ENCODE measurements at regions not wholly inside any gene's neighbourhood (a gene's known extent, or its start where the extent isn't known, plus 50 kb on each side); places are given as distances from the start of the nearest gene placed in this dataset.

- no peak overlapping the region for H3K9ac ChIP-seq (ENCODE audit: insufficient read depth in 1 of 2, low read depth in 2 of 2, low read length in 2 of 2)
- H3K27ac ChIP-seq (ENCODE audit: extremely low read depth, low read depth, low read length) = no peak overlapping the region
- ATAC-seq = no peak
- intact Hi-C loops (cut with micrococcal nuclease) (no loop called here), in situ Hi-C loops (cut with MboI) (no loop called here)
- FAIRE-seq = no peak
- no peaks in the 10 kb centered on the region for H3K36me3 ChIP-seq (ENCODE audit: control insufficient read depth, insufficient read depth, low read length)
- no peak overlapping the region for H2AFZ ChIP-seq (ENCODE audit: low read depth, low read length)
- TF ChIP-seq MTF1 (CRISPR knock-in tag; IDR thresholded peaks at IDR 0.05; ENCODE audit: borderline replicate concordance) = no peak
- ChIA-PET POLR2A (no interaction called here), CTCF (ENCODE audit: low intra/inter-chr PET ratio) (no interaction called here)
- H3K4me3 ChIP-seq = no peak overlapping the region
- no peaks in the 10 kb centered on the region for H4K20me1 ChIP-seq (replicated peaks; ENCODE audit: control insufficient read depth, insufficient read depth, low read length)
- H3K79me2 ChIP-seq (ENCODE audit: control insufficient read depth, insufficient read depth, low read length) = no peaks in the 10 kb centered on the region
- WGBS (ENCODE audit: insufficient coverage, low coverage, missing lambda C conversion rate) = 0% methylated on average over 4 of the region's 4 CpGs
- DNase-seq (ENCODE audit: extremely low read depth in 1 of 4, low spot score in 3 of 4) = no peak
- no peaks in the 10 kb centered on the region for H3K4me1 ChIP-seq (replicated peaks in 1 of 2; ENCODE audit: control insufficient read depth in 2 of 2, insufficient read depth in 2 of 2, low read length in 2 of 2)
- H3K27me3 ChIP-seq (ENCODE audit: control insufficient read depth in 2 of 2, insufficient read depth in 2 of 2, low read length in 2 of 2) = no peaks in the 10 kb centered on the region
- H3K9me1 ChIP-seq (ENCODE audit: control insufficient read depth, insufficient read depth, low read length) = no peaks in the 10 kb centered on the region
- H3K4me2 ChIP-seq (ENCODE audit: insufficient read depth, low read length) = no peak overlapping the region
- no TSS peak for BruUV-seq (replicated peaks)
- H3K9me3 ChIP-seq (replicated peaks; ENCODE audit: control insufficient read depth, insufficient read depth, low read depth, low read length) = no peaks in the 10 kb centered on the region
Observed at GRCh38 chr1:75035536-75035935, 98.7 kb upstream of the LHX8 start.

DNA sequence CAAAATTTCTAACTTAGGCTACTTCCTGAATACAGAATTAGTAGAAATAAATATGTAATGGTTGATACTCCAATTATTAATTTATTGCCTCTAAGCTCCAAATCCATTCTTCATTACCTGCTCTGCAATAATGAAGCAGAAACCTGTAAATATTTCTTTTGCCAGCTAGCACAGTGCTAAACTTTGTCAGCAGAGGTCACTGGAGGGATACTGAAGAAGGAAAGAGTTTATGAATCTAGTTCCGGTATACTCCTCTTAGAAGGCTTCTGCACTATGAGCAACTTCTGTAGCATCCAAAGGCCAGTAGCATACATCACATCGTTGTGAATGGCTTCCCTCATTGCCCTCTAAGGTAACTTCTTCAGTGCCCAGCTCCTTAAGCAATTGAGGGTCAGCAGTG lies 81.0 kb upstream of the LHX8 start:
- Histone ChIP-seq H3K4me3 (no peak overlapping the region), H3K9ac (ENCODE audit: insufficient read depth in 1 of 2, low read depth in 2 of 2, low read length in 2 of 2) (no peak overlapping the region), H3K27me3 (ENCODE audit: control insufficient read depth in 2 of 2, insufficient read depth in 2 of 2, low read length in 2 of 2) (no peaks in the 10 kb centered on the region), H3K36me3 (ENCODE audit: control insufficient read depth, insufficient read depth, low read length) (no peaks in the 10 kb centered on the region), H3K4me1 (replicated peaks in 1 of 2; ENCODE audit: control insufficient read depth in 2 of 2, insufficient read depth in 2 of 2, low read length in 2 of 2) (no peaks in the 10 kb centered on the region), H3K4me2 (ENCODE audit: insufficient read depth, low read length) (no peak overlapping the region), H3K9me1 (ENCODE audit: control insufficient read depth, insufficient read depth, low read length) (no peaks in the 10 kb centered on the region), H3K9me3 (replicated peaks; ENCODE audit: control insufficient read depth, insufficient read depth, low read depth, low read length) (no peaks in the 10 kb centered on the region), H4K20me1 (replicated peaks; ENCODE audit: control insufficient read depth, insufficient read depth, low read length) (no peaks in the 10 kb centered on the region), H2AFZ (ENCODE audit: low read depth, low read length) (no peak overlapping the region), H3K27ac (ENCODE audit: extremely low read depth, low read depth, low read length) (no peak overlapping the region), H3K79me2 (ENCODE audit: control insufficient read depth, insufficient read depth, low read length) (no peaks in the 10 kb centered on the region)
- WGBS (ENCODE audit: insufficient coverage, low coverage, missing lambda C conversion rate) = 0% methylated on average over 2 of the region's 2 CpGs
- FAIRE-seq (no peak), ATAC-seq (no peak), DNase-seq (ENCODE audit: extremely low read depth in 1 of 4, low spot score in 3 of 4) (no peak)
- TF ChIP-seq ZC3H4 (CRISPR knock-in tag; IDR thresholded peaks at IDR 0.05; ENCODE audit: borderline replicate concordance) (no peak), NR0B1 (IDR thresholded peaks at IDR 0.05; ENCODE audit: partially characterized antibody) (no peak), NFE2L1 (tag; IDR thresholded peaks at IDR 0.05; ENCODE audit: borderline replicate concordance, low read depth) (no peak), RAD21 (CRISPR knock-in tag; conservative IDR thresholded peaks at IDR 0.05 in 1 of 2, IDR thresholded peaks at IDR 0.05 in 1 of 2) (peak; percentile 31 to 32; a peak in 2 of 4 replicates), CBX3 (IDR thresholded peaks at IDR 0.05; ENCODE audit: borderline replicate concordance in 1 of 2, low read length in 2 of 2) (no peak)
- ChIA-PET POLR2A (no interaction called here), CTCF (ENCODE audit: low intra/inter-chr PET ratio) (no interaction called here)
- no TSS peak for BruUV-seq (replicated peaks)
- intact Hi-C loops (cut with micrococcal nuclease) (no loop called here), in situ Hi-C loops (cut with MboI) (no loop called here)

All from K562 (cell line).